ENCODE measurements at regions not wholly inside any gene's neighbourhood (a gene's known extent, or its start where the extent isn't known, plus 50 kb on each side); places are given as distances from the start of the nearest gene placed in this dataset.

DNA sequence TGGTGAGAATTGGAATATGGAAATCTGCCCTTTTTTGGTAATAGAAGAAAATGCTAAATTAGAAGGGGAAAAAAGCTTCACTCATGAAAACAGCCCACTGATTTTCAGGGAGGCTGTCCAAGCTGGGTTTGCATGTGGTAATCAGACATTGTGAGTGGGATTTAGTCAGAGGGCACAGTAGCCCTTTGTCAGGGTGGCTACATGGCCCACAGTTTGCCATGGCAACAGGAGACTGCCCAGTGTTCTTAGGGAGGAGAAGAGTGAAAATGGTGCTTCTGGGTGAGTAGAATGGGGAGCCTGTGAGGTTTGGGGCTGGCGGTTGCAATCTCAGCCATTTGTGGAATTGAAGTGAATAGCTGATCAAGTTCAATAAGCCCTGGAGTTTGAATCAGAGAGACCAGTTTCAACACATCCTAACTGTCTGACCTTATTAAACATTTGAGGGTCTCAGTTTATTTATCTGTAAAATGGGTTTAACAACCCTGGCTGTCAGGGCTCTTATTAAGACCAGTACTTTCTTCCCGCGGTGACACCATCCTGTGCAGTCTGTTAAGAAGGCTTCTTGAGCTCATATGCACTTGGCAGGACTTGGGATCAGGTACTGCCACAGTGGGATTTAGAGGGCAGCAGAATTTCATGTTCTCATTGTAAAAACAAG lies 107.6 kb upstream of the TNC start:
- no peak overlapping the region for H3K4me2 ChIP-seq (ENCODE audit: low read depth, low read length, poor library complexity, severe bottlenecking)
- H3K9me3 ChIP-seq (ENCODE audit: insufficient read depth, low read depth, low read length) = no peaks in the 10 kb centered on the region
- no peak overlapping the region for H2AFZ ChIP-seq (ENCODE audit: low read length)
- no peaks in the 10 kb centered on the region for H3K36me3 ChIP-seq (ENCODE audit: insufficient read depth, low read length)
- no peaks in the 10 kb centered on the region for H3F3A ChIP-seq (ENCODE audit: low read depth)
- TF ChIP-seq EZH2phosphoT487 (IDR thresholded peaks at IDR 0.05; ENCODE audit: borderline replicate concordance) = no peak
- TF ChIP-seq, protein P1, sequence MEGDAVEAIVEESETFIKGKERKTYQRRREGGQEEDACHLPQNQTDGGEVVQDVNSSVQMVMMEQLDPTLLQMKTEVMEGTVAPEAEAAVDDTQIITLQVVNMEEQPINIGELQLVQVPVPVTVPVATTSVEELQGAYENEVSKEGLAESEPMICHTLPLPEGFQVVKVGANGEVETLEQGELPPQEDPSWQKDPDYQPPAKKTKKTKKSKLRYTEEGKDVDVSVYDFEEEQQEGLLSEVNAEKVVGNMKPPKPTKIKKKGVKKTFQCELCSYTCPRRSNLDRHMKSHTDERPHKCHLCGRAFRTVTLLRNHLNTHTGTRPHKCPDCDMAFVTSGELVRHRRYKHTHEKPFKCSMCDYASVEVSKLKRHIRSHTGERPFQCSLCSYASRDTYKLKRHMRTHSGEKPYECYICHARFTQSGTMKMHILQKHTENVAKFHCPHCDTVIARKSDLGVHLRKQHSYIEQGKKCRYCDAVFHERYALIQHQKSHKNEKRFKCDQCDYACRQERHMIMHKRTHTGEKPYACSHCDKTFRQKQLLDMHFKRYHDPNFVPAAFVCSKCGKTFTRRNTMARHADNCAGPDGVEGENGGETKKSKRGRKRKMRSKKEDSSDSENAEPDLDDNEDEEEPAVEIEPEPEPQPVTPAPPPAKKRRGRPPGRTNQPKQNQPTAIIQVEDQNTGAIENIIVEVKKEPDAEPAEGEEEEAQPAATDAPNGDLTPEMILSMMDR (conservative IDR thresholded peaks at IDR 0.05; ENCODE audit: low read length) = no peak
- H3K27me3 ChIP-seq (ENCODE audit: insufficient read depth, low read length, poor library complexity, severe bottlenecking) = no peaks in the 10 kb centered on the region
- H3K79me2 ChIP-seq (ENCODE audit: insufficient read depth, low read length) = no peaks in the 10 kb centered on the region
- no peaks in the 10 kb centered on the region for H4K20me1 ChIP-seq (ENCODE audit: insufficient read depth, low read length, poor library complexity, severe bottlenecking)
- H3K4me1 ChIP-seq (ENCODE audit: insufficient read depth, low read length, poor library complexity, severe bottlenecking) = no peaks in the 10 kb centered on the region
- no peaks in the 10 kb centered on the region for H3K9me2 ChIP-seq (replicated peaks; ENCODE audit: low read depth, low read length)
- H3K9ac ChIP-seq (ENCODE audit: low read depth, low read length, poor library complexity, severe bottlenecking) = no peak overlapping the region
- no peak overlapping the region for H3K4me3 ChIP-seq (ENCODE audit: low read length, poor library complexity, severe bottlenecking)

- Histone ChIP-seq H3K4me3 (ENCODE audit: low read length, poor library complexity, severe bottlenecking) (no peak overlapping the region), H3K9me3 (ENCODE audit: insufficient read depth, low read depth, low read length) (no peaks in the 10 kb centered on the region), H3K27me3 (ENCODE audit: insufficient read depth, low read length, poor library complexity, severe bottlenecking) (no peaks in the 10 kb centered on the region), H2AFZ (ENCODE audit: low read length) (no peak overlapping the region), H3K4me2 (ENCODE audit: low read depth, low read length, poor library complexity, severe bottlenecking) (no peak overlapping the region), H4K20me1 (ENCODE audit: insufficient read depth, low read length, poor library complexity, severe bottlenecking) (no peaks in the 10 kb centered on the region), H3F3A (ENCODE audit: low read depth) (no peaks in the 10 kb centered on the region), H3K79me2 (ENCODE audit: insufficient read depth, low read length) (no peaks in the 10 kb centered on the region), H3K36me3 (ENCODE audit: insufficient read depth, low read length) (no peaks in the 10 kb centered on the region), H3K9me2 (replicated peaks; ENCODE audit: low read depth, low read length) (no peaks in the 10 kb centered on the region), H3K9ac (ENCODE audit: low read depth, low read length, poor library complexity, severe bottlenecking) (no peak overlapping the region), H3K4me1 (ENCODE audit: insufficient read depth, low read length, poor library complexity, severe bottlenecking) (no peaks in the 10 kb centered on the region)
- no peak for TF ChIP-seq EZH2phosphoT487 (IDR thresholded peaks at IDR 0.05; ENCODE audit: borderline replicate concordance)
- TF ChIP-seq, protein P1 (conservative IDR thresholded peaks at IDR 0.05; ENCODE audit: low read length) = no peak
These were observed 108.2 kb upstream of the TNC start for GRCh38 chr9:115226152-115226551.

GRCh38 chr9:115229496-115229895 lies 111.5 kb upstream of the TNC start:
- no peaks in the 10 kb centered on the region for H4K20me1 ChIP-seq (ENCODE audit: insufficient read depth, low read length, poor library complexity, severe bottlenecking)
- no peaks in the 10 kb centered on the region for H3K36me3 ChIP-seq (ENCODE audit: insufficient read depth, low read length)
- H3K4me3 ChIP-seq (ENCODE audit: low read length, poor library complexity, severe bottlenecking) = no peak overlapping the region
- no peaks in the 10 kb centered on the region for H3K9me2 ChIP-seq (replicated peaks; ENCODE audit: low read depth, low read length)
- no peaks in the 10 kb centered on the region for H3K9me3 ChIP-seq (ENCODE audit: insufficient read depth, low read depth, low read length)
- no peak overlapping the region for H2AFZ ChIP-seq (ENCODE audit: low read length)
- no peak overlapping the region for H3K4me2 ChIP-seq (ENCODE audit: low read depth, low read length, poor library complexity, severe bottlenecking)
- no peaks in the 10 kb centered on the region for H3F3A ChIP-seq (ENCODE audit: low read depth)
- TF ChIP-seq, protein P1 (conservative IDR thresholded peaks at IDR 0.05; ENCODE audit: low read length) = no peak
- no peak for TF ChIP-seq EZH2phosphoT487 (IDR thresholded peaks at IDR 0.05; ENCODE audit: borderline replicate concordance)
- H3K27me3 ChIP-seq (ENCODE audit: insufficient read depth, low read length, poor library complexity, severe bottlenecking) = no peaks in the 10 kb centered on the region
- no peaks in the 10 kb centered on the region for H3K4me1 ChIP-seq (ENCODE audit: insufficient read depth, low read length, poor library complexity, severe bottlenecking)
- H3K9ac ChIP-seq (ENCODE audit: low read depth, low read length, poor library complexity, severe bottlenecking) = no peak overlapping the region
- H3K79me2 ChIP-seq (ENCODE audit: insufficient read depth, low read length) = no peaks in the 10 kb centered on the region

Data from Loucy (cell line).